Loucy (cell line): ENCODE measurements at regions not wholly inside any gene's neighbourhood (a gene's known extent, or its start where the extent isn't known, plus 50 kb on each side); places are given as distances from the start of the nearest gene placed in this dataset.

Source experiments
- H2AFZ ChIP-seq: fragments of 200-600 bp; sonication (generic); 2 replicates; pipeline ENCODE4 v1.6.0; 2016; ENCODE audit warnings: antibody characterized with exemption, mild to moderate bottlenecking, low read length, moderate library complexity
- H3F3A ChIP-seq: fragments of 200-600 bp; 2 replicates; pipeline ENCODE4 v1.6.0; 2016; ENCODE audit warnings: antibody characterized with exemption, low read depth, mild to moderate bottlenecking
- H3K27me3 ChIP-seq: fragments of 200-600 bp; sonication (generic); 2 replicates; pipeline ENCODE4 v1.6.1; 2014; ENCODE audit warnings: low read length, mild to moderate bottlenecking; ENCODE audit not compliant: insufficient read depth, poor library complexity, severe bottlenecking
- H3K36me3 ChIP-seq: fragments of 200-600 bp; sonication (generic); 2 replicates; pipeline ENCODE4 v1.6.1; 2016; ENCODE audit warnings: low read length; ENCODE audit not compliant: insufficient read depth
- H3K4me1 ChIP-seq: fragments of 200-600 bp; sonication (generic); 2 replicates; pipeline ENCODE4 v1.5.1; 2014; ENCODE audit warnings: low read length, mild to moderate bottlenecking; ENCODE audit not compliant: insufficient read depth, poor library complexity, severe bottlenecking
- H3K4me2 ChIP-seq: fragments of 200-600 bp; sonication (generic); 2 replicates; pipeline ENCODE4 v1.6.0; 2014; ENCODE audit warnings: antibody characterized with exemption, low read length, low read depth, mild to moderate bottlenecking; ENCODE audit not compliant: poor library complexity, severe bottlenecking
- H3K4me3 ChIP-seq: fragments of 200-600 bp; sonication (generic); 2 replicates; pipeline ENCODE4 v1.5.1; 2014; ENCODE audit warnings: low read length, mild to moderate bottlenecking, mixed read lengths; ENCODE audit not compliant: poor library complexity, severe bottlenecking
- H3K79me2 ChIP-seq: fragments of 200-600 bp; sonication (generic); 2 replicates; pipeline ENCODE4 v1.6.1; 2014; ENCODE audit warnings: low read length; ENCODE audit not compliant: insufficient read depth
- H3K9ac ChIP-seq: fragments of 200-600 bp; sonication (generic); 2 replicates; pipeline ENCODE4 v1.6.0; 2014; ENCODE audit warnings: mild to moderate bottlenecking, low read depth, low read length, moderate library complexity; ENCODE audit not compliant: poor library complexity, severe bottlenecking
- H3K9me2 ChIP-seq: fragments of 200-600 bp; sonication (generic); replicated peaks from 2 replicates; pipeline ENCODE4 v1.6.1; 2016; ENCODE audit warnings: low read depth, low read length, mixed read lengths
- H3K9me3 ChIP-seq: fragments of 200-600 bp; sonication (generic); 2 replicates; pipeline ENCODE4 v1.6.1; 2014; ENCODE audit warnings: mild to moderate bottlenecking, antibody characterized with exemption, low read length, low read depth; ENCODE audit not compliant: insufficient read depth
- H4K20me1 ChIP-seq: fragments of 200-600 bp; sonication (generic); 2 replicates; pipeline ENCODE4 v1.6.0; 2014; ENCODE audit warnings: antibody characterized with exemption, low read length, mild to moderate bottlenecking; ENCODE audit not compliant: insufficient read depth, poor library complexity, severe bottlenecking
- CTCF ChIP-seq: fragments of 200-600 bp; sonication (generic); conservative IDR thresholded peaks from 2 replicates; pipeline ENCODE4 v1.5.1; 2014; ENCODE audit warnings: mild to moderate bottlenecking, antibody characterized with exemption, low read length
- EZH2phosphoT487 ChIP-seq: fragments of 200-600 bp; IDR thresholded peaks from 2 replicates; pipeline ENCODE4 v1.6.1; 2018; ENCODE audit warnings: antibody characterized with exemption, mild to moderate bottlenecking, moderate library complexity, borderline replicate concordance

- Histone ChIP-seq H3K4me1 (no peaks in the 10 kb centered on the region), H3K9ac (no peak overlapping the region), H3K79me2 (no peaks in the 10 kb centered on the region), H3K36me3 (no peaks in the 10 kb centered on the region), H3K27me3 (no peaks in the 10 kb centered on the region), H3K9me2 (no peaks in the 10 kb centered on the region), H3F3A (no peaks in the 10 kb centered on the region), H3K4me2 (no peak overlapping the region), H3K9me3 (no peaks in the 10 kb centered on the region), H2AFZ (no peak overlapping the region), H3K4me3 (no peak overlapping the region), H4K20me1 (no peaks in the 10 kb centered on the region)
- TF ChIP-seq EZH2phosphoT487 (no peak), CTCF (no peak)
Observed at GRCh38 chr14:84535976-84536375, 994.0 kb upstream of the FLRT2 start.

- no peaks in the 10 kb centered on the region for H3F3A ChIP-seq
- H4K20me1 ChIP-seq = no peaks in the 10 kb centered on the region
- H2AFZ ChIP-seq = no peak overlapping the region
- H3K4me3 ChIP-seq = no peak overlapping the region
- no peaks in the 10 kb centered on the region for H3K36me3 ChIP-seq
- H3K27me3 ChIP-seq = no peaks in the 10 kb centered on the region
- H3K9me3 ChIP-seq = no peaks in the 10 kb centered on the region
- no peak overlapping the region for H3K4me2 ChIP-seq
- H3K9me2 ChIP-seq = no peaks in the 10 kb centered on the region
- no peaks in the 10 kb centered on the region for H3K79me2 ChIP-seq
- TF ChIP-seq EZH2phosphoT487 (no peak), CTCF (no peak)
- H3K4me1 ChIP-seq = no peaks in the 10 kb centered on the region
- H3K9ac ChIP-seq = no peak overlapping the region
Observed at GRCh38 chr14:84541018-84541417, 988.9 kb upstream of the FLRT2 start.

GRCh38 chr14:84543859-84544258 is 986.1 kb upstream of the FLRT2 start:
- no peak overlapping the region for H3K4me2 ChIP-seq
- H3K27me3 ChIP-seq = no peaks in the 10 kb centered on the region
- no peak overlapping the region for H3K9ac ChIP-seq
- H3K36me3 ChIP-seq = no peaks in the 10 kb centered on the region
- H3K9me2 ChIP-seq = no peaks in the 10 kb centered on the region
- no peaks in the 10 kb centered on the region for H3K79me2 ChIP-seq
- H3K4me1 ChIP-seq = no peaks in the 10 kb centered on the region
- H2AFZ ChIP-seq = no peak overlapping the region
- H4K20me1 ChIP-seq = no peaks in the 10 kb centered on the region
- TF ChIP-seq EZH2phosphoT487 (no peak), CTCF (no peak)
- H3K4me3 ChIP-seq = no peak overlapping the region
- no peaks in the 10 kb centered on the region for H3F3A ChIP-seq
- H3K9me3 ChIP-seq = no peaks in the 10 kb centered on the region
